ENCODE measurements at regions not wholly inside any gene's neighbourhood (a gene's known extent, or its start where the extent isn't known, plus 50 kb on each side); places are given as distances from the start of the nearest gene placed in this dataset.
A peak's percentile ranks its signal among the peaks of the same experiment; 100 is the strongest.

- in situ Hi-C loops (cut with HindIII; ENCODE audit: low pct_unique_long_range_greater_than_20kb, low sequenced_read_pairs), result no loop called here
- DNase-seq (ENCODE audit: low read depth, low spot score), result no peak
These were observed 304.5 kb upstream of the CXorf51A start for GRCh38 chrX:147119088-147119487.

- in situ Hi-C loops (cut with HindIII; ENCODE audit: low pct_unique_long_range_greater_than_20kb, low sequenced_read_pairs), result no loop called here
- no peak for DNase-seq (ENCODE audit: low read depth, low spot score)
These were observed 265.4 kb upstream of the CXorf51A start for GRCh38 chrX:147079974-147080373.

GRCh38 chrX:147079457-147079856 is 264.9 kb upstream of the CXorf51A start:
- no peak for DNase-seq (ENCODE audit: low read depth, low spot score)
- in situ Hi-C loops (cut with HindIII; ENCODE audit: low pct_unique_long_range_greater_than_20kb, low sequenced_read_pairs), result no loop called here

- in situ Hi-C loops (cut with HindIII; ENCODE audit: low pct_unique_long_range_greater_than_20kb, low sequenced_read_pairs), result no loop called here
- DNase-seq (ENCODE audit: low read depth, low spot score), result no peak
These were observed 262.9 kb upstream of the CXorf51A start for GRCh38 chrX:147077472-147077871.

GRCh38 chrX:147072747-147073146 is 258.2 kb upstream of the CXorf51A start:
- DNase-seq (ENCODE audit: low read depth, low spot score), result peak; percentile 6
- in situ Hi-C loops (cut with HindIII; ENCODE audit: low pct_unique_long_range_greater_than_20kb, low sequenced_read_pairs), result no loop called here

- in situ Hi-C loops (cut with HindIII; ENCODE audit: low pct_unique_long_range_greater_than_20kb, low sequenced_read_pairs), result no loop called here
- DNase-seq (ENCODE audit: low read depth, low spot score), result no peak
These were observed 255.4 kb upstream of the CXorf51A start for GRCh38 chrX:147069926-147070325.

Data from SK-MEL-5 (cell line).